Stimulated activated CD8-positive, alpha-beta memory T cell treated with anti-CD3 and anti-CD28 coated beads, Interleukin-7, amount 100 ng/mL, for 24 hours (primary cell): ENCODE measurements at regions not wholly inside any gene's neighbourhood (a gene's known extent, or its start where the extent isn't known, plus 50 kb on each side); places are given as distances from the start of the nearest gene placed in this dataset.
"Not testable (repeated sequence)": the region's sequence is repeated elsewhere in the genome, so short reads cannot be mapped to it uniquely, and the experiment has no call there.

Experiments used
- DNase-seq: peaks from one replicate; pipeline ENCODE4 v3.0.0-alpha.2; 2020; ENCODE audit warnings: low read depth

DNA sequence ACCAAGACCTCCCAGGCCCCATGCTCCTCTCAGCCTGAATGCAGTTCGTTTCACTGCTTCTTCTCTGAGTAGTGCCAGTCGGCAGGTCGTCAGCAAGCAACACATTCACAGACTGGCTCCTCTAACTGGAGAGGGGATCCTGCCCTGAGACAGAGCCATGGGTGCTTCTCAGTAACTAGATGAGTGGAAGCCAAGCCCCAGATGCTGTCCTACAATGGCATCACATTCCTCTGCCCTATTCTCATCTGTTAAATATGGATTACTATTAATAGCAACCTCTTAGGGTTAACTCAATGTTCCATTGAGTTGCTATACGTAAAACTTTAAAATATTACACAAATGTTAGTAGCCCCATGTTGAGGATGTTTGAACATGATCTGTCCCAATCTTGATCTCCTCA lies 84.2 kb upstream of the S1PR1 start:
- no peak for DNase-seq

- DNase-seq = no peak
Observed at GRCh38 chr1:101151286-101151685, 85.5 kb upstream of the S1PR1 start.

DNA sequence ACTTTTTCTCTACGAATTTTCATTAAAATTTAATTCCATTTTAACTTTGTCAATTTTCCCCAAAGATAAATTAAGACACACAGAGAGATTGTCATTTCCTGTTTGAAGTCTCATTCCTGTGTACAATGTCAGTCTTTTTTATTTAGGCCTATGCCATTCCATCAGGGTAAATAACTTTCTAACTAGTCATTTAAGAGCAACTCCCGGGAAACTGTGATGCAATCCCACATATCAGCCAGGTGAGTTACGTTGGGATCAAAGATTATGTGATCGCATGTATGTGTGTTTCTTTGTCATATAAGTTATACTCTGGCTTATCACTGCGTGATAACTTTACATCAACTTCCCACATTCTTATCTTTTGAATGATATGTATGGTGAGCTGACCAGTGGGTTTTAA lies 86.1 kb upstream of the S1PR1 start:
- DNase-seq = no peak

DNA sequence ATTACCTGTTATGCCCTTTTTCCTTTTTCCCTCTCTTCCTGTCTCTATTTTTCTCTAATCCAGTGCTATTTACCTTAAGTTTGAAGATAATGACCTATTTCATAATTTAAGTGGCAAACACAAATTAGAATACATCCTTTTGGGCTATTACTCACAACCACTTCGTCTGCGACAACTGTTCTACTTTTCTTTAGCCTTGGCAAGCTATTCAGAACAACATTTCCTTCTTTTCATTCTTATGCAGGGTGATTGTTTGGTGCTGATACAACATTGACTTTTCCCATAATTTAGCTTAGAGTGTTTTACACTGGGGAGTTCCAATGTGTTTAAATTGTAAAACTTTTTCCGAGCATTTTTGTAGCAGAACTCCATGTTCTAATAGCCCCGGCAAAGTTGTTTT lies 86.6 kb upstream of the S1PR1 start:
- DNase-seq = no peak

DNA sequence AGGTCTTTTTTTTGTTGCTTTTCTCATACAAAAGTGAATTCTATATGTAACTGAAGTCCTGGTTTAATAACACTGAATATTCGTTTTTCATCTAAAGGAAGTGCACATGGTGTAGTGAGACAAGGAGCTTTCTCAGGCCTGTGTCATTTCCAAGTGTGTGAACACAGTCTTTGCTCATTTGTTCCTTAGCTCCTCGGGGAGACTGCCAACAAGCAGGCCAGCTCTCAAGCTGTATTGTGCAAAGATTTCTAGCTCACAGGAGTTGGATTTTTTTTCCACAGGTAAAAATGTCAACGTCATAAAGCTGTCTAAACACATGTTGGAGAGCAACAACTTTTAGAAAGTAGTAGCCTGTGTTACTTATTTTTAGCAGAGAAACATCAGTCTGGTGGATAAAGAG lies 87.8 kb upstream of the S1PR1 start:
- no peak for DNase-seq

DNA sequence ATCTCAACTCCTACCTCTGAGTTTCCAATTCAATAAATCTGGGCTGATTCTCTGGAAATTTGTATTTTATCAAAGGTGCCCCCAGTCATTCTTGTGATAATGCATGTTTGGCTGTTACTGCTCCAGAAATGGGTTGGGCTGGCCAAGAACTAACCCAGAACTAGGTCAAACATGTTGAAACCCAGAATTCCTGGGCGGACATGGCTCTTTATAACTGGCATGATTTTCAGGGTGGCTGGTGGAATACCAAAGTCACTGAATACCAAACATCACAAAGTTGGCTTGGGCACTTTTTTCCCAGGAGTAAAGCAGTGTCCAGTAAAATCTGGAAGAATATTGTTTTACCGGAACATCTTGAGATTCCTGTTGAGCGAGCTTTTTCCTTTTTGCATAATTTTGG lies 89.4 kb upstream of the S1PR1 start:
- no peak for DNase-seq

DNA sequence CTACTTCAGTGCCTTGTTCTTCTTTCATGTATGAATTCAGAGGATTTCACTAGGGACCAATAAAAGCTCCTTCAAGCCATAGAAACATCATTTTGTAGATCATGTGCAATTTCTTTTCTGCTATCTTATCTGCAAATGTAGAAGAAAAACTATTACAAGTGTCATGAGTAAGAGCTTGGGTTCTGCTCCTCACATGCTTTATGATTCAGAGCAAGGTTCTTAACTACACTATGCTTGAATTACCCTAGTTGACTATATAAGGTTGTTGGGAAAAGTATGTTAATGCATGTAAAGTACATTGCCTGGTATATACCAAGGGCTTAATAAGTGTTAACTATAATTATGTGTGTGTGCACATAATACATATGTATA lies 91.4 kb upstream of the S1PR1 start:
- DNase-seq = no peak

DNA sequence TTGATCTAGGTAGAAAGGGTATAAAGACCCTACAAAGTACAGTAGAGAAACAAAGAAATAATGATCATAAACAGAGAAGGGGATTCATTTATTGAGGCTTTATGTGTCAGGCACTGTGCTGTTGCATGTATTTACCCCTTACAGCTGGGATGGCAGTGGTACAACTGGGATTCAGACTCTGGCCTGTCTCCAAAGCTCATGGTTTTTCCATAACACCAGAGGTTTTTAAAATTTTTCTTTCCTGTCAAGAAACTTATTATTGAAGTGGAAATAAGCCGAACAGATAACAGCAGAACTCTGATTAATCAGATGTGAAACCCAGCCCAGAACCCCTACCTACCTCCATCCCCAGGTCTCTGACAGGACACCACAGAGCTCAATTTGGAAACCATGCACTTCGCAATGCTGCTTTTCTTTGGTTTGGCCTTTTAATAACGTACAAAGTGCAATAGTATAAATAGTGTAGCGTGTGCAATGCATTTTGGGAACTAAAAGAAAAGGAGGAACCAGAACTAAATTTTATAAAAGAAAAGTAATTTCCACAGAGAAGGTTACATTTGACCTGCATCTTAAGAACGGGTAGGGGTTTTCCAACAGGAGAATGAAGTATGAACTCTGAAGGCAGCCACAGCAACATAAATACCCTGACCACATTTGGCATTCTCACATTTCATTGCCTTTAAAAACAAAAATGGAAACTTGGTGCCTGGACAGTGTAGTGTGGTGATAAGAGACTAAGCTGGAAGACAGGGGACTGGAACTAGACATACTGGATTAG lies 92.0 kb upstream of the S1PR1 start:
- no peak for DNase-seq

DNA sequence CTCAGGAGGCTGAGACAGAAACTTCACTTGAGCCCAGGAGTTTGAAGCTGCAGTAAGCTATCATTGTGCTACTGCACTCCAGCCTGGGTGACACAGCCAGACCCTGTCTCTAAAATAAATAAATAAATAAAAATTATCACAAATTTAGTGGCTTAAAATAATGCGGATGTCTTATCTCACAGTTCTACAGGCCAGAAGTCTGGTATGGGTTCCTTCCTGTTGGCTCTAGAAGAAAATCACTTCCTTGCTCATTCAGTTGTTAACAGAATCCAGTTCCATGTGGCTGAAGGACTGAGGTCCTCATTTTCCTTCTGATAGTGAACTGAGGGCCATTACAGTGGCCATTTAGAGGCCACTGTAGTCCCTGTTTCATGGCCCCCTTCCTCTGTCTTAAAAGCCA lies 94.6 kb upstream of the S1PR1 start:
- DNase-seq = no peak

DNA sequence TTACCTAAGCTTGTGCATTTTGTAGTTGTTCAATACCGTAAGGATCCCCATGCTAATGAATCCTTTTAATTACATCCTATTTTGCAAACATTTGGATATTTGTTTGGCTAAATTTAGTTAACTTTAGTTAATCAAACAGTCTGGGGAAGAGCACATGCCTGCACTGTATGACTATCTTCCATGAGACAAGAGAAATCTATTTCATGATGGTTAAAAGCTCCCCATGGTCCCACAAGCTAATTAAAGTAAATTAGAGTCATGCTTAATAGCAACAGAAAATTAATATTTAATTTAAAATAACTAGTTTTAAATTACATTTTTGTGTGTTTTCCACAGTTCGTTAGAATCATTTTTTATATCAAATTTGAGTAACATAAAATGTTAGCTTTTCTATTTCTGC lies 95.4 kb upstream of the S1PR1 start:
- DNase-seq = no peak

- DNase-seq = no peak
Observed at GRCh38 chr1:101139821-101140718, 96.7 kb upstream of the S1PR1 start.

- DNase-seq = no peak
Observed at GRCh38 chr1:101139130-101139529, 97.7 kb upstream of the S1PR1 start.

DNA sequence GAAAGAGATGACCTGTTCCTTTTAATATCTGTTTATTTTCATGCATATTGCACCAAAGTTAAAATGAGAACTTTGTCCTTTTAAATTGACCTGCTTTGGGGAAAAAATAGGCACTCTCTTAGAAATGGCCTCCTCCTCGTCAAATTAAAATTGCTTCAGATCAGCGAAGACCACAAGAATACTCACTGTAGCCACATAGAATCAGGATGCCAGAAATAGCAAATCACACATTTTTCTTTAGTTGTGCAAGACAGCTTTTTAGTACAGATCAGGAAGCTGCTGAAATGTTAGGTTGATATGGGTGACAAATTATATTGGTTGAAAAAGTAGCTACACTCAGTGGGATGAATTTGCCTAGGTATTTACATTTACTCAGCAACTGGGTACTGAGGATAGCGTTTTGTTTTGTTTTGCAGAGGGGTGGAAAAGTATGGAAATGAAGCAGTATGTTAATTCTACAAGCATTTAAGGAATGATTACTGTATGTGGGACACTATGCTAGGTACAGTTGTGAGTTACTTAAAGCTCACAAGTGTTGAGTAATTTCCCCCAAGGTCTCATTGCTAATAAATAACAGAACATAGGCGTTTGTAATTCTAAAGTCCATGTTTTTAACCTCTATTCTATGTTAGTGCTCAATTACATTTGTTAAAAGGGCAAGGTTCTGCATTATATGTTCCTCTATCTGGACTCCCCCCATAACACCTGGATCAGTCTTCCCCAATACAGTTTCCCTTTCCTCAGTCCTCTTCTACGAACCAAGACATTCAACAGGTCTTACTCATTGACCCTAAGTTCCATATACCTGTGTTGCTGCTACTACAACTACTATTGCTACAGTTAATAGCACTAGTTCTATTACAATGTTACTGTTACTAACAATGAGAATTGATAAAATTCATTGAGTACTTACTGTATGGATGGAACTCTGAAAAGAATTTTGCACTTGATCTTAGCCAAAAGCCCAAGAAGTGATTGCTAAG lies 99.4 kb upstream of the S1PR1 start:
- DNase-seq = no peak

- DNase-seq = no peak
Observed at GRCh38 chr1:101136739-101137138, 100.1 kb upstream of the S1PR1 start.

DNA sequence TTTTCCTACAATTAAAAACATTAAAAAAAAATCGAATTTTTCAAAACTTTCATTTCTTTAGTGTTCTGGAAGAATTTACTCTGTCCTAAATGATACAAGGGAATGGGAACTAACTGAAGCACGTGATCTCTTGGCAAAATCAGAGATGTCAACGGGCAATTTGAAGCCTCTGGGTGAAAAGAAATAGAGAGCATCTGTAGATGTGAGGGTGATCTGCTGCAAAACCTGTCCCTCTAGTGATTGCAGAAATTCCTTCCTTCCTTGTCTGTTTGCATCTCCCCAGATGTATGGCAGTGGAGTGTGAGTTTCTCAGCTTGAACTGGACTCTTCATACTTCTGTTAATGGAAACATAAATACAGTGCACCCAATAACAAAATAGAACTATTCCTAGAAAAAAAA lies 100.5 kb upstream of the S1PR1 start:
- DNase-seq = no peak

DNA sequence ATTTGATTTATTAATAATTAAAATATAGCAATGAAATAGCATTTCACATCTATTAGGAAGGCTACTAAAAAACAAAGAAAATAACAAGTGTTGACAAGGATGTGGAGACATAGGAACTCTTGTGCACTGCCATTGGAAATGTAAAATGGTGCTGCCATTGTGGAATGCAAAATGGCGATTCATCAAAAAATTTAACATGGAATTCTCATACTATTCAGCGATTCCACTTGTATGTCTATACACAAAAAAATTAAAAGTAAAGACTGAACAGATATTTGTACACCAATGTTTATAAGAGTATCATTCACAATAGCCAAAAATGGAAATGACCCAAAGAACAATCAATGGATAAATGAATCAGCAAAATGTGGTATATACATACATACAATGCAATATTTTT lies 101.3 kb upstream of the S1PR1 start:
- no peak for DNase-seq

GRCh38 chr1:101131239-101131843 lies 105.5 kb upstream of the S1PR1 start:
- no peak for DNase-seq

GRCh38 chr1:101130673-101131072 lies 105.1 kb upstream of the DPH5 start:
- DNase-seq = no peak

DNA sequence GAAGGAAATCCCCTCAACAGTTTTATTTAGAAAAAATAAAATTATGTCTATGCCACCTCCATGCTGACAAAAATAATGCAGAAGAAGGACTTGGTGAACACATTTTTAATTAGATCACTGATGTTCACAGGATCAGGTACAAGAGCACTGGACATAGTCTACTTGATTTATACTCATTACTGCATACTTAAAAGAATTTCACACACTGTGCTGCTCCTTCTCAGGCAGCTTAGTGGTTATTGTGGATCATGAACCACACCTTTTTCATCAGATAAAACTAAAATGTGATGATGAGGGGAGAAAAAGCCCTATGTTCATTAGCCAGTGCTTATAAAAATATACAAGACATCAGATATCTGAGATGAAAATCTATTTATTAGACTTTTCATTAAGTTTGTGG lies 103.3 kb upstream of the DPH5 start:
- DNase-seq = no peak

GRCh38 chr1:101128211-101128727 lies 102.7 kb upstream of the DPH5 start:
- DNase-seq = no peak

DNA sequence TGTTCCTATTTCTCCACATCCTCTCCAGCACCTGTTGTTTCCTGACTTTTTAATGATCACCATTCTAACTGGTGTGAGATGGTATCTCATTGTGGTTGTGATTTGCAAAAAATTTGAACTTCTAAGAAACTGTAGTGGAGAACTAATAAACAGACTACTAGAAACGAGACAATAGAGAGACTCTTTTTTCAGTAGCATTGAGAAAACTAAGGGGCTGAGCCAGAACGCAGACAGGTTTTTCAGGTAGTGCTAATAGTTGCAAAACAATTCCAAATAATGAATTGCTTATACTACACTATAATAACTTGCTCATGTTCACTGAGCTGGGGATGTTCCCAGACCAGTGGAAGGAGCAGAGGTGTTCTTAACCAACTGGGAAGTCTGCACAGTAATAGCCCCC lies 98.8 kb upstream of the DPH5 start:
- no peak for DNase-seq

DNA sequence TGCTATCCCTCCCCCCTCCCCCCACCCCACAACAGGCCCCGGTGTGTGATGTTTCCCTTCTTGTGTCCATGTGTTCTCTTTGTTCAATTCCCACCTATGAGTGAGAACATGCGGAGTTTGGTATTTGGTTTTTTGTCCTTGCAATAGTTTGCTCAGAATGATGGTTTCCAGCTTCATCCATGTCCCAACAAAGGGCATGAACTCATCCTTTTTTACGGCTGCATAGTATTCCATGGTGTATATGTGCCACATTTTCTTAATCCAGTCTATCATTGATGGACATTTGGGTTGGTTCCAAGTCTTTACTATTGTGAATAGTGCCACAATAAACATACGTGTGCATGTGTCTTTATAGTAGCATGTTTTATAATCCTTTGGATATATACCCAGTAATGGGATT lies 98.3 kb upstream of the DPH5 start:
- DNase-seq = not testable (repeated sequence)
